ENCODE measurements at regions not wholly inside any gene's neighbourhood (a gene's known extent, or its start where the extent isn't known, plus 50 kb on each side); places are given as distances from the start of the nearest gene placed in this dataset.

DNA sequence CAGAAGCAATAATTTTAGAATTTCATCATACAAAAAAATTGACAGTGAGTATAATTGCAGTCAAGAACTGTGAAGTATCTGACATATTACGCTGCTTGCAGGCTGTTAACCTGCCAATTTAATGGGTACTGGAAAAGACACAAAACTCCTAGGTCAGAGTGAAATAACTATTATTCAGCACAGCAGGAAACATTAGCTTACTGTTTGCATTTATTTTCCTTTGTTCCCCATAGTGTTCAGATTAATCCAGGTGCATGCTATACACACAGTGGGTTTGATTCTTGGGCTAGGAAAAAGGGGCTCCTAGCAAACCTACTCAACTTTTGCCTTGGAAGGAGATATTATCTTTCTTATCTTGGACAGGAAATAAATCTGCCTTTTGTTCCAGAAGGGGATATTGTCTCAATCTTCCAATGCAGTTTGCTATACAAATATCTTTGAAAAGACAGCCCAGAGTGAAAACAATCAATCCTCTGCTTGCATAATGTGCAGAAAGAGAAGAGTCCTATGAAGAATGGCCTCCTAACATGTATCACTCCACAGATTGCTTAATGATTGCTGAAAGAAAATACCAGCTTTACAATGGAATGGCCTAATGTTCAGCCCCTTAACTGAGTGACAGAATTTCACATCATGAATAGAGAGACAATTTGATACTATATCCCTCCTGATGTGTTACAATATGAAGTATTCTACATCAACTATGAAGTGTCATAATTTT, 443.4 kb downstream of the TBC1D4 start:
- no peaks in the 10 kb centered on the region for H3K36me3 ChIP-seq
- no peak overlapping the region for H3K27ac ChIP-seq
- TF ChIP-seq, protein P1, sequence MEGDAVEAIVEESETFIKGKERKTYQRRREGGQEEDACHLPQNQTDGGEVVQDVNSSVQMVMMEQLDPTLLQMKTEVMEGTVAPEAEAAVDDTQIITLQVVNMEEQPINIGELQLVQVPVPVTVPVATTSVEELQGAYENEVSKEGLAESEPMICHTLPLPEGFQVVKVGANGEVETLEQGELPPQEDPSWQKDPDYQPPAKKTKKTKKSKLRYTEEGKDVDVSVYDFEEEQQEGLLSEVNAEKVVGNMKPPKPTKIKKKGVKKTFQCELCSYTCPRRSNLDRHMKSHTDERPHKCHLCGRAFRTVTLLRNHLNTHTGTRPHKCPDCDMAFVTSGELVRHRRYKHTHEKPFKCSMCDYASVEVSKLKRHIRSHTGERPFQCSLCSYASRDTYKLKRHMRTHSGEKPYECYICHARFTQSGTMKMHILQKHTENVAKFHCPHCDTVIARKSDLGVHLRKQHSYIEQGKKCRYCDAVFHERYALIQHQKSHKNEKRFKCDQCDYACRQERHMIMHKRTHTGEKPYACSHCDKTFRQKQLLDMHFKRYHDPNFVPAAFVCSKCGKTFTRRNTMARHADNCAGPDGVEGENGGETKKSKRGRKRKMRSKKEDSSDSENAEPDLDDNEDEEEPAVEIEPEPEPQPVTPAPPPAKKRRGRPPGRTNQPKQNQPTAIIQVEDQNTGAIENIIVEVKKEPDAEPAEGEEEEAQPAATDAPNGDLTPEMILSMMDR (IDR thresholded peaks at IDR 0.05; ENCODE audit: low read depth, low read length) = no peak
- H3K4me3 ChIP-seq (ENCODE audit: low read depth, low read length) = no peak overlapping the region
- DNase-seq = no peak
- no peaks in the 10 kb centered on the region for H3K27me3 ChIP-seq (ENCODE audit: insufficient read depth, low read depth, severe bottlenecking)
- peaks cover 12% of the 10 kb centered on the region for H3K9me3 ChIP-seq (ENCODE audit: severe bottlenecking)

DNA sequence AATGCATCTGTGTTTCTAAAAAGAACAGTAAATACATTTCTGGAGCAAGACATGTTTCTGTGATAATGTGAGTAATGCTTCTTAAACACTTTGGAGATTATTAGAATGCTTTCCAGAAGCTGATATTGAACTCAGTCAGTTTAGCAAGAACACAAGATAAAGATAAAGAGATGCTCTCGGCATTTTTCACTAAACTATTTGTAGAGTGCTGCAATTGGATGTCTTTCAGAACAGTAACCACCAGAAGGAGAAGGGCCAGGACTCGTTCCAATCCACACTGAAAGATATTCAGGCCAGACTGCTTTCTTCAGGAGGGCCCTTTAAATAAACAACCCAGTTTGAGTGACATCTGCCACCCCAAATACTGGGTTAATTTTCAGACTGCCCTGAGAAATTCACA, 456.0 kb downstream of the TBC1D4 start:
- Histone ChIP-seq H3K27ac (no peak overlapping the region), H3K36me3 (no peaks in the 10 kb centered on the region), H3K27me3 (ENCODE audit: insufficient read depth, low read depth, severe bottlenecking) (no peaks in the 10 kb centered on the region), H3K9me3 (ENCODE audit: severe bottlenecking) (no peaks in the 10 kb centered on the region), H3K4me3 (ENCODE audit: low read depth, low read length) (no peak overlapping the region)
- no peak for DNase-seq
- TF ChIP-seq, protein P1 (IDR thresholded peaks at IDR 0.05; ENCODE audit: low read depth, low read length) = no peak

- Histone ChIP-seq H3K4me3 (ENCODE audit: low read depth, low read length) (no peak overlapping the region), H3K27me3 (ENCODE audit: insufficient read depth, low read depth, severe bottlenecking) (no peaks in the 10 kb centered on the region), H3K9me3 (ENCODE audit: severe bottlenecking) (no peaks in the 10 kb centered on the region), H3K27ac (no peak overlapping the region), H3K36me3 (no peaks in the 10 kb centered on the region)
- no peak for DNase-seq
- TF ChIP-seq, protein P1 (IDR thresholded peaks at IDR 0.05; ENCODE audit: low read depth, low read length) = no peak
Observed at GRCh38 chr13:75024602-75025001, 457.4 kb downstream of the TBC1D4 start.

DNA sequence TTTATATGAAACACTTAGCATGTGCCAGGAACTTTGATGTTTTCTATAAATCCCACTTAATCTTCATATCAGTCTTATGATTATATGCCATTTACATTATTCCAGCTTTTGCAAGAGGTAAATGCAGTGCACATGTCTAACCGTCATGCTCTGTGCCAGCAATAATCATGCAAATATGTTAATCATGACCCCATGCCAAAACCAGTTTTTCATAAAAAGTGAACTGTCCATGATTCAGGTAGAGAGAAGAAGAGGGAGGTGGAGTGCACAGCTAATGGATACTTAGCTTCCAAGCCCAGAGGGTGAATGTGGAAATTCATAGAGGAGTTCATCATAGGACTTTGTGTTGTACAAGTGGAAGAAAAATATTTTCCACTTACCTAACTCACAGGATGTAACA, 458.4 kb downstream of the TBC1D4 start:
- Histone ChIP-seq H3K4me3 (ENCODE audit: low read depth, low read length) (no peak overlapping the region), H3K27me3 (ENCODE audit: insufficient read depth, low read depth, severe bottlenecking) (no peaks in the 10 kb centered on the region), H3K36me3 (no peaks in the 10 kb centered on the region), H3K27ac (no peak overlapping the region), H3K9me3 (ENCODE audit: severe bottlenecking) (no peaks in the 10 kb centered on the region)
- DNase-seq = no peak
- TF ChIP-seq, protein P1 (IDR thresholded peaks at IDR 0.05; ENCODE audit: low read depth, low read length) = no peak

DNA sequence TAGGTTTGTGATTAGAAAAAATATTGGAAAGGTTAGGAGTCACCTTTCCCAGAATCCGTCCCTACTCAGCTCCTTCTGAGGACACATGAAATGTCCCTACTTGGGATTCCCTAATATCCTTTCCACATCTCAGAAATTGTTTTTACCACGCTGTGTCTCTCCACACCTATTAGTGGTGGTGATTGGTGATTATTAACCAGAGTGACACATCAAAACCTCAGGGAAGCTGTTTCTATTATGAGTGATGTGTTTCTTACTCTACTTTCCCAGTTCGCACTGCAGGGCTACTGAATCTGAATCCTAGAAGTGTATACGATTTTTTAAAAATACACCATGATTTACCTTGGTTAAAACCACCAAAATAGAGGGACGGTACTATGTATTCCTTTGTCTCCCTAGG, 460.8 kb downstream of the TBC1D4 start:
- H3K9me3 ChIP-seq (ENCODE audit: severe bottlenecking) = no peaks in the 10 kb centered on the region
- TF ChIP-seq, protein P1 (IDR thresholded peaks at IDR 0.05; ENCODE audit: low read depth, low read length) = no peak

GRCh38 chr13:75016225-75016624, 465.7 kb downstream of the TBC1D4 start:
- DNase-seq = no peak
- Histone ChIP-seq H3K9me3 (ENCODE audit: severe bottlenecking) (no peaks in the 10 kb centered on the region), H3K36me3 (no peaks in the 10 kb centered on the region), H3K27ac (no peak overlapping the region), H3K4me3 (ENCODE audit: low read depth, low read length) (no peak overlapping the region), H3K27me3 (ENCODE audit: insufficient read depth, low read depth, severe bottlenecking) (no peaks in the 10 kb centered on the region)
- TF ChIP-seq, protein P1 (IDR thresholded peaks at IDR 0.05; ENCODE audit: low read depth, low read length) = no peak

More for the DNA sequence above, 460.8 kb downstream of the TBC1D4 start:
- no peak for DNase-seq
- Histone ChIP-seq H3K4me3 (ENCODE audit: low read depth, low read length) (no peak overlapping the region), H3K27ac (no peak overlapping the region), H3K27me3 (ENCODE audit: insufficient read depth, low read depth, severe bottlenecking) (no peaks in the 10 kb centered on the region), H3K36me3 (no peaks in the 10 kb centered on the region)

Data from WERI-Rb-1 (cell line).